Activated CD8-positive, alpha-beta T cell treated with anti-CD3 and anti-CD28 coated beads, Interleukin-2, amount 10 ng/mL, durations not matched to agents 7 days and 5 days (primary cell): ENCODE measurements at regions not wholly inside any gene's neighbourhood (a gene's known extent, or its start where the extent isn't known, plus 50 kb on each side); places are given as distances from the start of the nearest gene placed in this dataset.

Experiments
- ATAC-seq: fragments of 150-1000 bp; cut with Tn5 transposase; one replicate; pipeline ENCODE4 v1.10.0; 2021; ENCODE audit warnings: moderate library complexity
- CTCF ChIA-PET: fragments of 350-600 bp; sonication (Branson Sonifier 250); formaldehyde crosslinking; loops from one replicate; lab custom pipeline; 2021; ENCODE audit warnings: antibody characterized with exemption; lab: Charles Lee
- POLR2A ChIA-PET: fragments of 350-600 bp; sonication (Branson Sonifier 250); formaldehyde crosslinking; loops from one replicate; lab custom pipeline; 2021; ENCODE audit warnings: antibody characterized with exemption; lab: Charles Lee
- DNase-seq: peaks from one replicate; pipeline ENCODE4 v3.0.0-alpha.2; 2020
- H3K27ac Mint-ChIP-seq: one replicate; pipeline ENCODE4 v1.8.0; 2021; ENCODE audit warnings: mild to moderate bottlenecking, mixed read lengths
- H3K27me3 Mint-ChIP-seq: one replicate; pipeline ENCODE4 v1.8.0; 2021; ENCODE audit warnings: low read depth, mixed read lengths
- H3K36me3 Mint-ChIP-seq: one replicate; pipeline ENCODE4 v1.8.0; 2021; ENCODE audit warnings: low read depth, mixed read lengths
- H3K4me1 Mint-ChIP-seq: one replicate; pipeline ENCODE4 v1.8.0; 2021; ENCODE audit warnings: low read depth, mixed read lengths
- H3K4me3 Mint-ChIP-seq: one replicate; pipeline ENCODE4 v1.8.0; 2021; ENCODE audit warnings: mild to moderate bottlenecking, mixed read lengths
- H3K9me3 Mint-ChIP-seq: one replicate; pipeline ENCODE4 v1.8.0; 2022; ENCODE audit warnings: mixed read lengths; ENCODE audit not compliant: insufficient read depth

- H3K27me3 Mint-ChIP-seq: peaks cover 18% of the 10 kb centered on the region
- H3K4me1 Mint-ChIP-seq: no peaks in the 10 kb centered on the region
- no peak overlapping the region for H3K27ac Mint-ChIP-seq
- ATAC-seq: no peak
- no peaks in the 10 kb centered on the region for H3K9me3 Mint-ChIP-seq
- H3K4me3 Mint-ChIP-seq: no peak overlapping the region
- H3K36me3 Mint-ChIP-seq: no peaks in the 10 kb centered on the region
- ChIA-PET POLR2A (no interaction called here), CTCF (interaction anchor here (0.6 to 2.2 kb wide), 11 partner anchors 9 to 478 kb away, joined by 3 to 12 read pairs (median 3); no protein-coding TSS in a partner anchor)
- DNase-seq: no peak
Observed at GRCh38 chr9:121550041-121550440, 50.4 kb upstream of the GGTA1 start.

GRCh38 chr9:121550569-121551512 is 51.2 kb upstream of the GGTA1 start:
- POLR2A ChIA-PET: no interaction called here

DNA sequence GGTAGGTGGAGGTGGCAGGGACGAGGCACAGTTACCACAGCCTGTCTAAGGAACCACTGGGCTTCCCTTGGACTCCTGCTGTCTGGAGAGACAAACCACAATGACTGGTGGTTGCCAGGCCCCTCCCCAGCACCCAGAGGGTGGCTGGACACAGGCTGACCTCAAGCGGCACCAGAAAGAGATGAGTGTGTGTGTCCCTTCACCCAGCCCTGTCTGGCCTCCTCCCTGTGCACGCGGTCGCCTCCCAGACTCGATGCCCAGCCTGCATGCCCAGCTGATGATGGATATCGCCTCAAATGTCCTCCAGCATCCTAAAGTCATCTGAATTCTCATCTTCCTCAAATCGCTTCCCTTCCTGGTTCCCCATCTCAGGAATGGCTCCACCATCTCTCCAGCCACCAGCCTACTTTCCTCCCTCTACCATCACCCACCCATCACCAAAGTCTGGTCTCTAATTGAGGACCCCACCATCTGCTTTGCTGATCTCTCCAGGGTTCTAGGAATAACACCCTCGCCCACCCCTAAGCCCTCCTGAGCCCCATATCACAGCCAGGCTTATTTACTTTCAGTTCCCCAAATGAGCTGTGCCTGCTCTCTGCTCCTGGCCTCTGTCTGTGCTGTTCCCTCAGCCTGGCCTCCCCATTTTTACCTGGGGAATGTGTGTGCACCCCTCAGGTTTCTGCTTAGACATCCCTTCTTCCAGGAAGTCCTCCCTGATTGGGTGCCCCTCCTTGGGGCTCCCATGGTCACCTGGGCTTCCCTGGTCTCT is 52.5 kb upstream of the GGTA1 start:
- Mint-ChIP-seq H3K27me3 (peaks cover 20% of the 10 kb centered on the region), H3K4me1 (peaks cover 5% of the 10 kb centered on the region), H3K27ac (no peak overlapping the region), H3K36me3 (no peaks in the 10 kb centered on the region), H3K4me3 (no peak overlapping the region), H3K9me3 (no peaks in the 10 kb centered on the region)
- DNase-seq: no peak
- CTCF ChIA-PET: interaction anchor here (1.6 kb wide), 1 partner anchor 9 kb away, joined by 4 read pairs; no protein-coding TSS in a partner anchor
- no peak for ATAC-seq
- POLR2A ChIA-PET: no interaction called here

More at GRCh38 chr9:121550569-121551512, 51.2 kb upstream of the GGTA1 start:
- H3K4me3 Mint-ChIP-seq: no peak overlapping the region
- peak; percentile 81 for DNase-seq
- H3K27ac Mint-ChIP-seq: no peak overlapping the region
- peak; percentile 75 for ATAC-seq
- H3K36me3 Mint-ChIP-seq: no peaks in the 10 kb centered on the region
- CTCF ChIA-PET: interaction anchor here (0.6 to 2.2 kb wide), 12 partner anchors 8 to 477 kb away, joined by 3 to 12 read pairs (median 4); no protein-coding TSS in a partner anchor
- no peaks in the 10 kb centered on the region for H3K4me1 Mint-ChIP-seq
- H3K9me3 Mint-ChIP-seq: no peaks in the 10 kb centered on the region
- H3K27me3 Mint-ChIP-seq: peaks cover 18% of the 10 kb centered on the region

DNA sequence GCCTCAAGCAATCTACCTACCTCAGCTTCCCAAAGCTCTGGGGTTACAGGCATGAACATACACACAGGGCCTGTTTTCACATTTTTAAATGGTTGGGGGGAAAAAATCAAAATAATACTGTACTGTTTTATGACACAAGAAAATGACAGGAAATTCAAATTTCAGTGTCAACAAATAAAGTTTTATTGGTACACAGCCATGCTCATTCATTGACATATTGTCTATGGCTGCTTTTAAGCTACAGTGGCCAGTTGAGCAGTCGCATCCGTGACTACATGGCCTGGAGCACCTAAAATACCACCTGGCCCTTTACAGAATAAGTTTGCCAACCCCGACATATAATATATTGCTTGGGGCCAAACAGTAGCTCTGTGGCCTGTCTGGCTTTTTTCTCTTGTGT is 56.4 kb upstream of the GGTA1 start:
- Mint-ChIP-seq H3K36me3 (no peaks in the 10 kb centered on the region), H3K4me1 (peaks cover 27% of the 10 kb centered on the region), H3K4me3 (no peak overlapping the region), H3K9me3 (no peaks in the 10 kb centered on the region), H3K27ac (no peak overlapping the region), H3K27me3 (peaks cover 7% of the 10 kb centered on the region)
- POLR2A ChIA-PET: no interaction called here
- CTCF ChIA-PET: interaction anchor here (1.1 to 3.2 kb wide), 2 partner anchors 10 to 100 kb away, joined by 3 to 21 read pairs; no protein-coding TSS in a partner anchor
- DNase-seq (no peak), ATAC-seq (no peak)

DNA sequence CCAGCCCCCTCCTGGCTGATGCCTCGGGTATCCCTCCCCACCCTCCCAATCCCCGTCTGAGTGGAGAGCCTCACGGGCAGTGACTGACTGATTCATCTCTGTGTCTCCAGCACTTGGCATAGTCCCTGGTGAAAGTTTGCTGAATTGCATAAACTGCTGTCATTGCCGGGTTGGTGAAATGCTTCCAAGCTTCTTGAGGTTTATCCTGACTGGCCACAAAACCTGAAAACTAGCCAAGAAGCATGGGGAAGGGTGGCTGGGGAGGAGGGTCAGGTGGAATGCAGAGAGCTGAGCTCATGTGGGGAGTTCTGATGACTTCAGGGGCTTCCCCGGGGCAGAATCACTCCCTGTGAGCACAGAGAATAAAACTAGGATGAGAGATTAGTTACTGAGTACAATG is 56.9 kb upstream of the GGTA1 start:
- CTCF ChIA-PET: interaction anchor here (1.1 to 3.2 kb wide), 3 partner anchors 11 to 101 kb away, joined by 3 to 21 read pairs (median 3); no protein-coding TSS in a partner anchor
- no peak for ATAC-seq
- H3K9me3 Mint-ChIP-seq: no peaks in the 10 kb centered on the region
- H3K27me3 Mint-ChIP-seq: peaks cover 4% of the 10 kb centered on the region
- DNase-seq: no peak
- H3K36me3 Mint-ChIP-seq: no peaks in the 10 kb centered on the region
- no peak overlapping the region for H3K27ac Mint-ChIP-seq
- H3K4me3 Mint-ChIP-seq: no peak overlapping the region
- POLR2A ChIA-PET: no interaction called here
- peaks cover 29% of the 10 kb centered on the region for H3K4me1 Mint-ChIP-seq

DNA sequence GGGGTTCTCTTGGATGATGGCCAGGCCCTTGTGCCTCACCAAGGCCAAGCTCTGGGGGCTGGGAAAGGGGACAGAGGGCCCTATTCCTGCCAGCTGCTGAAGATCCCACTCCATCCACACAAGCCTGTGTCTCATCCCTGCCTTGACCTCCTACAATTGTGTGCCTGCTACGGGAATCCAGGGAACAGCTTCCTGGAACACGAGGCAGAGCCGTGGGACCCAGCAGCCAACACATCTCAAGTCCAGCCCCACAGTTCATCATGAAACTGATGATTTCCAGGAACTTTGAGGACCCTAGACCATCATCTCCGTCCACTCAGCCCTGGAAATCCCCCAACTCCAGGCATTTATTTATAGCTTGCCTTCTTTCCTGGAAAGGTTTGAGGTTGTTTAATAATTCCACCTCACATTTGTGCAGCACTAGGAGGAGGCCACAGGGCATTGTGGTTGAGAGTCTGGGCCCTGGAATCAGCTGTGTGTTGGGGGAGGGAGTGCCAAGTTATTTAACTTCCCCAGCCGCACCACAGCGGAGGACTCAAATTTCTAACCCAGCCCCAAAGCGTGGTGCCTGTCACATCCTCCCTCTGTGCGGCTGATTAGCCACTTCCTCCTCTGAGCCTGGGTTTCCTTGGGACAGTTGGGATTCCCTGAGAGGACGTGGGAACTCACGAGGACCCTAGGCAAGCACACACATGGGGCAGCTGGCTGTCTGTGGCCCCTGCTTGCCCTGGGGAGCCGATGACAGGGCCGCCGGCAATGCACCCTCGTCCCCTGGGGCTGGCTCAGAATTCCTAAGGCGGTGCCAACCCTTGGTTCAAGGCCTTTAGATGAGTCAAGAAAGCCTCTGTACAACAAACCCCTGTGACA is 58.2 kb upstream of the GGTA1 start:
- H3K27me3 Mint-ChIP-seq: peaks cover 4% of the 10 kb centered on the region
- H3K4me1 Mint-ChIP-seq: peaks cover 34% of the 10 kb centered on the region
- H3K36me3 Mint-ChIP-seq: no peaks in the 10 kb centered on the region
- peak overlapping the region; percentile 24 for H3K4me3 Mint-ChIP-seq
- ChIA-PET POLR2A (interaction anchor here (0.7 kb wide), 1 partner anchor 667 kb away, joined by 3 read pairs; no protein-coding TSS in a partner anchor), CTCF (interaction anchor here (1.0 to 3.2 kb wide), 3 partner anchors 10 to 60 kb away, joined by 3 to 21 read pairs (median 4); no protein-coding TSS in a partner anchor)
- DNase-seq (peak; percentile 67), ATAC-seq (peak; percentile 55)
- no peaks in the 10 kb centered on the region for H3K9me3 Mint-ChIP-seq
- H3K27ac Mint-ChIP-seq: peak overlapping the region; percentile 41

DNA sequence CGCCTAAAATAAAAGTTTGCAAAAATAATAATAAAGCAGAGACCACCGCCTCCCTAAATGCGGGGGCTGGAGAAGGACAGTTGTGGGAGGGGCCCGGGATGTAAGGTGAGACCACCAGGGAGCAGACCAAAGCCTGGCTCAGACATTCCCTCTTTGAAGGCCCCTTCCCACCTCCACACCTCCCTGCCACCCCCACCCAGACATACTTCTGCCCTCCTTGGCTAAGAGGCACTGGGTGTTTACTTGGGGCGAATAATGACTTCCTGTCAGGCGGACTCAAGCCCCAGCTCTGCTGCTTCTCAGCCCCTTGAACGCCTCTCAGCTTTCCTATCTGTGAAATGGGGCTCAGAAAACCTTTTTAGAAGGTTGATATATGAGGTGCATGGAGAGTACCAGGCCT is 58.8 kb upstream of the GGTA1 start:
- CTCF ChIA-PET: interaction anchor here (1.0 kb wide), 1 partner anchor 10 kb away, joined by 4 read pairs; no protein-coding TSS in a partner anchor
- POLR2A ChIA-PET: no interaction called here
- Mint-ChIP-seq H3K4me3 (peak overlapping the region; percentile 24), H3K36me3 (no peaks in the 10 kb centered on the region), H3K27ac (peak overlapping the region; percentile 41), H3K27me3 (peaks cover 4% of the 10 kb centered on the region), H3K9me3 (no peaks in the 10 kb centered on the region), H3K4me1 (peaks cover 34% of the 10 kb centered on the region)
- DNase-seq (no peak), ATAC-seq (peak; percentile 15)

DNA sequence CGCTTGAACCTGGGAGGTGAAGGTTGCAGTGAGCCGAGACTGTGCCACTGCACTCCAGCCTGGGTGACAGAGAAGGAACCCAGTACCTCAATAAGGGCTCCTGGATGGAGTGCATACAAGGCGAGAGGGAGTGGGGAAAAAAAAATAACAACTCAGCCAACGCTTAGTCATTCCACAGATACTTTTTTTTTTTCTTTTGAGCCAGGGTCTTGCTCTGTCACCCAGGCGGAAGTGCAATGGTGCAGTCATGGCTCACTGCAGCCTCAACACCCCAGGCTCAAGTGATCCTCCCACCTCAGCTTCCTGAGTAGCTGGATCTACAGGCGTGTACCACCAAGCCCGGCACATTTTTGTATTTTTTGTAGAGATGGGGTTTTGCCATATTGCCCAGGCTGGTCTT is 59.5 kb upstream of the GGTA1 start:
- ATAC-seq (no peak), DNase-seq (peak; percentile 46)
- ChIA-PET POLR2A (no interaction called here), CTCF (interaction anchor here (0.7 kb wide), 1 partner anchor 1868 kb away, joined by 3 read pairs; no protein-coding TSS in a partner anchor)
- Mint-ChIP-seq H3K27me3 (peaks cover 4% of the 10 kb centered on the region), H3K9me3 (no peaks in the 10 kb centered on the region), H3K4me1 (peaks cover 34% of the 10 kb centered on the region), H3K36me3 (no peaks in the 10 kb centered on the region), H3K27ac (peak overlapping the region; percentile 39), H3K4me3 (no peak overlapping the region)

DNA sequence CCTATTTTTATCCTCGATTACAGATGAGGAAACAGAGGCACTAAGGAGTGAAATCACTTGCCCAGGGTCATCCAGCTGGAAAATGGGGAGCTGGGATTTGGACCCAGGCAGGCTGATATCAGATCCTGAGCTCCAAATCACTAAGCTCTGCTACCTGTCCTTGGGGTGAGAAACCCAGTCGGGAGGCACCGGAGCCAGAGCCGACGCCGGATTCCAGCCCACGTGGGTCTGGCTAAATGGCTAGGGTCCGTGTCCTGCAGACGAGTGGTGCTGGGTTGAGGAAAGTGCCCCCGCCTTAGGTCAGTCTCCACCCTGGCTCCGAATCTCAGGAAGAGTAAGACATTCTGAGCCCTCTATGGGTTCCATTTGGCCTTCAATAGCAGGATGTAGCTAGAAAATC is 61.3 kb upstream of the GGTA1 start:
- DNase-seq: no peak
- Mint-ChIP-seq H3K4me1 (peaks cover 34% of the 10 kb centered on the region), H3K27ac (no peak overlapping the region), H3K36me3 (no peaks in the 10 kb centered on the region), H3K4me3 (no peak overlapping the region), H3K9me3 (no peaks in the 10 kb centered on the region), H3K27me3 (peaks cover 4% of the 10 kb centered on the region)
- CTCF ChIA-PET: interaction anchor here (0.8 to 1.5 kb wide), 2 partner anchors 15 to 241 kb away, joined by 3 to 6 read pairs; no protein-coding TSS in a partner anchor
- POLR2A ChIA-PET: interaction anchor here (0.6 kb wide), 1 partner anchor 247 kb away, joined by 3 read pairs; no protein-coding TSS in a partner anchor
- ATAC-seq: no peak

GRCh38 chr9:121561385-121562222 is 62.0 kb upstream of the GGTA1 start:
- ChIA-PET POLR2A (interaction anchor here (0.6 kb wide), 1 partner anchor 248 kb away, joined by 3 read pairs; no protein-coding TSS in a partner anchor), CTCF (interaction anchor here (0.8 to 1.5 kb wide), 3 partner anchors 16 to 242 kb away, joined by 3 to 6 read pairs (median 3); no protein-coding TSS in a partner anchor)
- H3K36me3 Mint-ChIP-seq: no peaks in the 10 kb centered on the region
- H3K27me3 Mint-ChIP-seq: peaks cover 4% of the 10 kb centered on the region
- DNase-seq (no peak), ATAC-seq (no peak)
- no peak overlapping the region for H3K27ac Mint-ChIP-seq
- H3K4me1 Mint-ChIP-seq: peaks cover 33% of the 10 kb centered on the region
- no peaks in the 10 kb centered on the region for H3K9me3 Mint-ChIP-seq
- no peak overlapping the region for H3K4me3 Mint-ChIP-seq
